NCI-H2171 (cell line): ENCODE measurements at regions not wholly inside any gene's neighbourhood (a gene's known extent, or its start where the extent isn't known, plus 50 kb on each side); places are given as distances from the start of the nearest gene placed in this dataset.
A peak's percentile ranks its signal among the peaks of the same experiment; 100 is the strongest.
"Not testable (repeated sequence)": the region's sequence is repeated elsewhere in the genome, so short reads cannot be mapped to it uniquely, and the experiment has no call there.

Experiments used
- DNase-seq: peaks from one replicate; lab custom pipeline; 2025; lab: John Stamatoyannopoulos, UW

- DNase-seq, result no peak
Observed at GRCh38 chr5:56421246-56422075, 188.3 kb upstream of the ANKRD55 start.

- no peak for DNase-seq
Observed at GRCh38 chr5:56420323-56420722, 187.2 kb upstream of the ANKRD55 start.

GRCh38 chr5:56419667-56420066 is 186.5 kb upstream of the ANKRD55 start:
- DNase-seq, result no peak

GRCh38 chr5:56415356-56415765 is 182.2 kb upstream of the ANKRD55 start:
- DNase-seq, result no peak

GRCh38 chr5:56414066-56414465 is 180.9 kb upstream of the ANKRD55 start:
- no peak for DNase-seq

GRCh38 chr5:56413546-56413945 is 180.4 kb upstream of the ANKRD55 start:
- no peak for DNase-seq

GRCh38 chr5:56412601-56413379 is 179.7 kb upstream of the ANKRD55 start:
- no peak for DNase-seq

GRCh38 chr5:56410696-56411095 is 177.6 kb upstream of the ANKRD55 start:
- no peak for DNase-seq

GRCh38 chr5:56409331-56410190 is 176.4 kb upstream of the ANKRD55 start:
- peak; percentile 41 for DNase-seq

GRCh38 chr5:56406838-56407237 is 173.7 kb upstream of the ANKRD55 start:
- no peak for DNase-seq

GRCh38 chr5:56406221-56406620 is 173.1 kb upstream of the ANKRD55 start:
- no peak for DNase-seq

- DNase-seq, result no peak
Observed at GRCh38 chr5:56405116-56405908, 172.2 kb upstream of the ANKRD55 start.

GRCh38 chr5:56402266-56403220 is 169.4 kb upstream of the ANKRD55 start:
- no peak for DNase-seq

- not testable (repeated sequence) for DNase-seq
Observed at GRCh38 chr5:56397796-56398195, 164.7 kb upstream of the ANKRD55 start.

- DNase-seq, result no peak
Observed at GRCh38 chr5:56396634-56397033, 163.5 kb upstream of the ANKRD55 start.

GRCh38 chr5:56389261-56389660 is 156.1 kb upstream of the ANKRD55 start:
- no peak for DNase-seq

- DNase-seq, result no peak
Observed at GRCh38 chr5:56388229-56388985, 155.3 kb upstream of the ANKRD55 start.

GRCh38 chr5:56386046-56386445 is 152.9 kb upstream of the ANKRD55 start:
- DNase-seq, result no peak

GRCh38 chr5:56384186-56384585 is 151.1 kb upstream of the ANKRD55 start:
- DNase-seq, result no peak

- no peak for DNase-seq
Observed at GRCh38 chr5:56383761-56384160, 150.6 kb upstream of the ANKRD55 start.
